H1 (cell line): ENCODE measurements at regions not wholly inside any gene's neighbourhood (a gene's known extent, or its start where the extent isn't known, plus 50 kb on each side); places are given as distances from the start of the nearest gene placed in this dataset.

Experiments used
- CTCF ChIA-PET: fragments of 300-600 bp; sonication (Branson Sonifier 250); formaldehyde crosslinking; loops from one replicate; lab custom pipeline; 2021; ENCODE audit not compliant: partially characterized antibody; lab: Charles Lee
- POLR2A ChIA-PET: fragments of 300-600 bp; sonication (Branson Sonifier 250); formaldehyde crosslinking; loops from one replicate; lab custom pipeline; 2021; ENCODE audit warnings: inconsistent platforms; ENCODE audit not compliant: partially characterized antibody; lab: Charles Lee
- DNase-seq, 2 experiments: peaks; one replicate each; pipeline versions ENCODE4 v3.0.0 to v3.0.0-alpha.2; 2010 to 2022; ENCODE audit warnings: low spot score in 2 of 2, low read depth in 1 of 2, mixed read lengths in 1 of 2
- FAIRE-seq: peaks from 2 replicates; lab custom pipeline; 2011; peaks lifted over from hg19 to GRCh38; lab: Jason Lieb, UNC
- H2AFZ ChIP-seq: 2 replicates; pipeline ENCODE4 v1.8.1; 2012; ENCODE audit warnings: low read length, inconsistent platforms
- H2AK5ac ChIP-seq: 2 replicates; pipeline ENCODE4 v1.6.1; 2013; ENCODE audit warnings: low read depth, low read length
- H2BK120ac ChIP-seq: replicated peaks from 2 replicates; pipeline ENCODE3; 2013; ENCODE audit warnings: low read depth, low read length, inconsistent platforms
- H2BK12ac ChIP-seq: 2 replicates; pipeline ENCODE4 v1.6.1; 2013; ENCODE audit warnings: low read depth, low read length
- H2BK15ac ChIP-seq: 2 replicates; pipeline ENCODE4 v1.6.1; 2013; ENCODE audit warnings: low read length
- H2BK20ac ChIP-seq: 2 replicates; pipeline ENCODE4 v1.6.1; 2013; ENCODE audit warnings: low read length
- H2BK5ac ChIP-seq: 2 replicates; pipeline ENCODE4 v1.6.1; 2013; ENCODE audit warnings: low read depth, low read length
- H3K14ac ChIP-seq: 2 replicates; pipeline ENCODE4 v1.6.1; 2013; ENCODE audit warnings: inconsistent platforms; ENCODE audit not compliant: insufficient read length
- H3K18ac ChIP-seq: 2 replicates; pipeline ENCODE4 v1.6.1; 2013; ENCODE audit warnings: low read length; ENCODE audit errors: extremely low read depth
- H3K23ac ChIP-seq: 2 replicates; pipeline ENCODE4 v1.6.1; 2013; ENCODE audit warnings: inconsistent platforms; ENCODE audit not compliant: insufficient read length
- H3K23me2 ChIP-seq: 2 replicates; pipeline ENCODE4 v1.6.1; 2013; ENCODE audit warnings: low read depth, low read length
- H3K27ac ChIP-seq: 2 replicates; pipeline ENCODE4 v1.6.1; 2011; ENCODE audit warnings: low read depth, low read length, inconsistent platforms
- H3K27me3 ChIP-seq, 4 experiments: replicated peaks in 1 of 4; 1 replicate in 1 of 4; 2 replicates in 3 of 4; pipeline versions ENCODE4 v1.6.1 to v1.8.1; 2011 to 2013; ENCODE audit warnings: low read length in 3 of 4, mild to moderate bottlenecking in 3 of 4, inconsistent platforms in 2 of 4, mixed read lengths in 2 of 4, moderate library complexity in 1 of 4; ENCODE audit not compliant: control insufficient read depth in 3 of 4, insufficient read depth in 3 of 4; ENCODE audit errors: extremely low read depth in 1 of 4
- H3K36me3 ChIP-seq, 4 experiments: 2 replicates each; pipeline versions ENCODE4 v1.6.1 to v1.8.1; 2011 to 2013; ENCODE audit warnings: mild to moderate bottlenecking in 4 of 4, low read length in 3 of 4, moderate library complexity in 2 of 4, control low read depth in 1 of 4, inconsistent platforms in 1 of 4; ENCODE audit not compliant: insufficient read depth in 4 of 4, control insufficient read depth in 2 of 4
- H3K4ac ChIP-seq: replicated peaks from 2 replicates; pipeline ENCODE3; 2013; ENCODE audit warnings: low read length, low read depth, mixed read lengths, inconsistent platforms; ENCODE audit not compliant: insufficient read length
- H3K4me1 ChIP-seq, 4 experiments: replicated peaks in 1 of 4; 1 replicate in 1 of 4; 2 replicates in 3 of 4; pipeline versions ENCODE4 v1.6.1 to v1.8.1; 2011 to 2013; ENCODE audit warnings: low read length in 3 of 4, inconsistent platforms in 2 of 4, mixed read lengths in 1 of 4; ENCODE audit not compliant: insufficient read depth in 4 of 4, control insufficient read depth in 3 of 4
- H3K4me2 ChIP-seq, 2 experiments: 2 replicates each; pipeline versions ENCODE4 v1.6.1 to v1.8.1; 2011 to 2013; ENCODE audit warnings: low read depth in 2 of 2, low read length in 2 of 2, control low read depth in 1 of 2, inconsistent platforms in 1 of 2, mild to moderate bottlenecking in 1 of 2; ENCODE audit not compliant: insufficient read depth in 1 of 2
- H3K4me3 ChIP-seq, 4 experiments: fragments of 200-600, 300-600 bp in 1 of 4; sonication (generic), shearing (Covaris generic), sonication (Bioruptor Twin) in 1 of 4; 2 replicates each; pipeline versions ENCODE4 v1.5.1 to v1.8.1; 2011 to 2016; ENCODE audit warnings: low read length in 4 of 4, low read depth in 3 of 4, control low read depth in 2 of 4, inconsistent platforms in 2 of 4, mild to moderate bottlenecking in 2 of 4, mixed read lengths in 1 of 4, moderate library complexity in 1 of 4; ENCODE audit not compliant: insufficient read depth in 2 of 4; ENCODE audit errors: extremely low read depth in 1 of 4
- H3K56ac ChIP-seq: replicated peaks from 2 replicates; pipeline ENCODE3; 2013; ENCODE audit warnings: low read depth, mild to moderate bottlenecking, mixed read lengths, low read length, inconsistent platforms; ENCODE audit not compliant: insufficient read length
- H3K79me1 ChIP-seq: 2 replicates; pipeline ENCODE4 v1.6.1; 2013; ENCODE audit warnings: low read depth, low read length, control low read depth
- H3K79me2 ChIP-seq, 2 experiments: 2 replicates each; pipeline versions ENCODE4 v1.6.1 to v1.8.1; 2012 to 2013; ENCODE audit warnings: low read length in 2 of 2, mild to moderate bottlenecking in 2 of 2, inconsistent platforms in 1 of 2; ENCODE audit not compliant: insufficient read depth in 2 of 2, control insufficient read depth in 1 of 2
- H3K9ac ChIP-seq, 4 experiments: replicated peaks in 1 of 4; 1 replicate in 1 of 4; 2 replicates in 3 of 4; pipeline versions ENCODE4 v1.6.1 to v1.8.1; 2011 to 2013; ENCODE audit warnings: low read depth in 3 of 4, low read length in 3 of 4, control low read depth in 2 of 4, mild to moderate bottlenecking in 2 of 4, moderate library complexity in 2 of 4, inconsistent platforms in 1 of 4; ENCODE audit errors: extremely low read depth in 1 of 4
- H3K9me3 ChIP-seq, 2 experiments: 2 replicates each; pipeline versions ENCODE4 v1.6.1 to v1.8.1; 2012 to 2013; ENCODE audit warnings: mild to moderate bottlenecking in 2 of 2, moderate library complexity in 2 of 2, control low read depth in 1 of 2, inconsistent platforms in 1 of 2, low read depth in 1 of 2, low read length in 1 of 2, mixed read lengths in 1 of 2; ENCODE audit not compliant: insufficient read depth in 2 of 2
- H4K20me1 ChIP-seq, 2 experiments: replicated peaks in 1 of 2; 2 replicates each; pipeline versions ENCODE3 to v1.8.1; 2011 to 2013; ENCODE audit warnings: inconsistent platforms in 2 of 2, low read length in 2 of 2, mild to moderate bottlenecking in 1 of 2; ENCODE audit not compliant: insufficient read depth in 2 of 2, control insufficient read depth in 1 of 2
- H4K5ac ChIP-seq: 2 replicates; pipeline ENCODE4 v1.6.1; 2013; ENCODE audit warnings: low read length, low read depth, mixed read lengths, inconsistent platforms; ENCODE audit not compliant: insufficient read length
- H4K8ac ChIP-seq: 2 replicates; pipeline ENCODE4 v1.8.0; 2013; ENCODE audit warnings: mild to moderate bottlenecking, moderate library complexity, low read length, inconsistent platforms; ENCODE audit not compliant: insufficient read depth; ENCODE audit errors: extremely low read depth
- H4K91ac ChIP-seq: replicated peaks from 2 replicates; pipeline ENCODE3; 2013; ENCODE audit warnings: low read length, mixed read lengths, inconsistent platforms; ENCODE audit not compliant: insufficient read length
- CEBPB ChIP-seq: IDR thresholded peaks from 2 replicates; pipeline ENCODE4 v1.6.1; 2012; ENCODE audit warnings: low read depth, low read length
- KDM4A ChIP-seq: IDR thresholded peaks from one replicate; pipeline ENCODE4 v1.7.1; 2012; ENCODE audit warnings: low read depth, mild to moderate bottlenecking, moderate library complexity, low read length, inconsistent platforms; ENCODE audit not compliant: severe bottlenecking
- SIX5 ChIP-seq: IDR thresholded peaks from 2 replicates; pipeline ENCODE4 v1.6.1; 2011; ENCODE audit warnings: mild to moderate bottlenecking, low read depth, low read length

GRCh38 chr10:9315292-9315691, 1260.8 kb downstream of the GATA3 start:
- Histone ChIP-seq H3K79me1 (no peaks in the 10 kb centered on the region), H2BK20ac (no peak overlapping the region)
- FAIRE-seq, result no peak

More at GRCh38 chr10:9315292-9315691, 1260.8 kb downstream of the GATA3 start:
- Histone ChIP-seq H2AFZ (no peak overlapping the region), H3K18ac (no peak overlapping the region), H3K36me3 (no peaks in the 10 kb centered on the region), H2BK120ac (no peak overlapping the region), H3K56ac (no peak overlapping the region), H3K4ac (no peak overlapping the region), H3K9me3 (no peaks in the 10 kb centered on the region), H3K79me2 (no peaks in the 10 kb centered on the region), H3K4me1 (peaks cover 0 to 3% (median 2%) of the 10 kb centered on the region in 4 experiments; a peak in 2 of 7 replicates), H3K23me2 (no peaks in the 10 kb centered on the region), H4K91ac (no peak overlapping the region), H2AK5ac (no peak overlapping the region), H3K23ac (no peak overlapping the region), H3K4me3 (no peak overlapping the region), H3K9ac (no peak overlapping the region), H3K27ac (no peak overlapping the region), H3K14ac (no peak overlapping the region), H2BK12ac (no peak overlapping the region), H2BK5ac (no peak overlapping the region), H3K27me3 (no peaks in the 10 kb centered on the region), H2BK15ac (no peak overlapping the region), H3K4me2 (no peak overlapping the region), H4K8ac (no peak overlapping the region), H4K5ac (no peak overlapping the region), H4K20me1 (no peaks in the 10 kb centered on the region)
- ChIA-PET CTCF (interaction anchor here (0.6 to 1.6 kb wide), 6 partner anchors 11 to 1841 kb away, joined by 3 to 4 read pairs (median 4); no protein-coding TSS in a partner anchor), POLR2A (no interaction called here)
- TF ChIP-seq SIX5 (no peak), CEBPB (no peak), KDM4A (no peak)
- no peak for DNase-seq
